Fibroblast of skin of left quadriceps (primary cell): ENCODE measurements at regions not wholly inside any gene's neighbourhood (a gene's known extent, or its start where the extent isn't known, plus 50 kb on each side); places are given as distances from the start of the nearest gene placed in this dataset.
"Not testable (repeated sequence)": the region's sequence is repeated elsewhere in the genome, so short reads cannot be mapped to it uniquely, and the experiment has no call there.

Experiments used
- DNase-seq, 2 experiments: peaks; one replicate each; pipeline ENCODE4 v3.0.0-alpha.2; 2013; ENCODE audit warnings: low read depth in 2 of 2

GRCh38 chr6:91213229-91213901 is 626.5 kb upstream of the MAP3K7 start:
- DNase-seq: no peak

GRCh38 chr6:91198588-91199255 is 611.9 kb upstream of the MAP3K7 start:
- peak in 1 of 2 experiments; percentile 6 for DNase-seq

- no peak for DNase-seq
Observed at GRCh38 chr6:91196729-91197128, 609.9 kb upstream of the MAP3K7 start.

GRCh38 chr6:91193446-91193845 is 606.6 kb upstream of the MAP3K7 start:
- no peak for DNase-seq

GRCh38 chr6:91190041-91190440 is 603.2 kb upstream of the MAP3K7 start:
- DNase-seq: not testable (repeated sequence)

GRCh38 chr6:91185072-91185471 is 598.2 kb upstream of the MAP3K7 start:
- DNase-seq: peak; percentile 23 to 25

- no peak for DNase-seq
Observed at GRCh38 chr6:91181416-91181815, 594.5 kb upstream of the MAP3K7 start.

GRCh38 chr6:91173651-91174050 is 586.8 kb upstream of the MAP3K7 start:
- DNase-seq: no peak

GRCh38 chr6:91173186-91173585 is 586.3 kb upstream of the MAP3K7 start:
- DNase-seq: no peak

GRCh38 chr6:91171754-91172462 is 585.0 kb upstream of the MAP3K7 start:
- DNase-seq: no peak

- DNase-seq: no peak
Observed at GRCh38 chr6:91167846-91168245, 581.0 kb upstream of the MAP3K7 start.

GRCh38 chr6:91166271-91167046 is 579.6 kb upstream of the MAP3K7 start:
- DNase-seq: no peak

GRCh38 chr6:91164105-91164504 is 577.2 kb upstream of the MAP3K7 start:
- no peak for DNase-seq

- DNase-seq: no peak
Observed at GRCh38 chr6:91161246-91161645, 574.4 kb upstream of the MAP3K7 start.

- no peak for DNase-seq
Observed at GRCh38 chr6:91155129-91155785, 568.4 kb upstream of the MAP3K7 start.

- no peak for DNase-seq
Observed at GRCh38 chr6:91152824-91153223, 566.0 kb upstream of the MAP3K7 start.

- peak in 1 of 2 experiments; percentile 32 for DNase-seq
Observed at GRCh38 chr6:91149956-91150705, 563.3 kb upstream of the MAP3K7 start.

GRCh38 chr6:91149246-91149955 is 562.5 kb upstream of the MAP3K7 start:
- DNase-seq: no peak

GRCh38 chr6:91144126-91144525 is 557.3 kb upstream of the MAP3K7 start:
- DNase-seq: no peak

GRCh38 chr6:91142154-91142553 is 555.3 kb upstream of the MAP3K7 start:
- DNase-seq: no peak
